HG02759 (cell line): ENCODE measurements at regions not wholly inside any gene's neighbourhood (a gene's known extent, or its start where the extent isn't known, plus 50 kb on each side); places are given as distances from the start of the nearest gene placed in this dataset.

Experiments
- ATAC-seq: cut with Tn5 transposase; IDR thresholded peaks from one replicate; pipeline ENCODE4 v1.9.1; 2021; ENCODE audit warnings: mild to moderate bottlenecking, moderate library complexity; ENCODE audit not compliant: unreplicated experiment

GRCh38 chr9:88784960-88785359 is 206.3 kb upstream of the S1PR3 start:
- ATAC-seq = no peak

GRCh38 chr9:88786291-88787079 is 204.8 kb upstream of the S1PR3 start:
- no peak for ATAC-seq

GRCh38 chr9:88789785-88790184 is 201.5 kb upstream of the S1PR3 start:
- ATAC-seq = no peak

- ATAC-seq = no peak
These were observed 200.0 kb upstream of the S1PR3 start for GRCh38 chr9:88791105-88791805.

GRCh38 chr9:88792502-88792901 is 198.8 kb upstream of the S1PR3 start:
- ATAC-seq = no peak

- no peak for ATAC-seq
These were observed 197.2 kb upstream of the S1PR3 start for GRCh38 chr9:88794100-88794499.

GRCh38 chr9:88796947-88797346 is 194.3 kb upstream of the S1PR3 start:
- no peak for ATAC-seq

- no peak for ATAC-seq
These were observed 192.8 kb upstream of the S1PR3 start for GRCh38 chr9:88798476-88798875.

GRCh38 chr9:88799541-88800328 is 191.5 kb upstream of the S1PR3 start:
- ATAC-seq = no peak

- ATAC-seq = no peak
These were observed 191.0 kb upstream of the S1PR3 start for GRCh38 chr9:88800329-88800682.

GRCh38 chr9:88801214-88801796 is 190.0 kb upstream of the S1PR3 start:
- ATAC-seq = no peak

GRCh38 chr9:88802533-88802932 is 188.7 kb upstream of the S1PR3 start:
- no peak for ATAC-seq

GRCh38 chr9:88803546-88804253 is 187.6 kb upstream of the S1PR3 start:
- no peak for ATAC-seq

- no peak for ATAC-seq
These were observed 187.0 kb upstream of the S1PR3 start for GRCh38 chr9:88804254-88804596.

- no peak for ATAC-seq
These were observed 185.9 kb upstream of the S1PR3 start for GRCh38 chr9:88805217-88805943.

- ATAC-seq = no peak
These were observed 183.8 kb upstream of the S1PR3 start for GRCh38 chr9:88807426-88807825.

- ATAC-seq = no peak
These were observed 183.1 kb upstream of the S1PR3 start for GRCh38 chr9:88808019-88808656.

GRCh38 chr9:88808761-88809354 is 182.4 kb upstream of the S1PR3 start:
- no peak for ATAC-seq
